Prostate gland (tissue), 2 donors: ENCODE measurements at regions not wholly inside any gene's neighbourhood (a gene's known extent, or its start where the extent isn't known, plus 50 kb on each side); places are given as distances from the start of the nearest gene placed in this dataset.

Experiments used
- DNase-seq: peaks from one replicate; pipeline ENCODE4 v3.0.0-alpha.2; 2019; ENCODE audit warnings: low spot score
- H3K27ac ChIP-seq, 2 donors: fragments of 200-600 bp; sonication (generic); 2 replicates each; pipeline ENCODE4 v1.5.1; 2017 to 2019
- H3K27me3 ChIP-seq: fragments of 200-600 bp; sonication (generic); replicated peaks from 2 replicates; pipeline ENCODE4 v1.5.1; 2019; ENCODE audit not compliant: insufficient read depth
- H3K36me3 ChIP-seq, 2 donors: fragments of 200-600 bp; sonication (generic); 1 replicate in 1 of 2; 2 replicates in 1 of 2; pipeline versions ENCODE4 v1.5.1 to v1.8.1; 2017 to 2019
- H3K4me1 ChIP-seq: fragments of 200-600 bp; sonication (generic); replicated peaks from 2 replicates; pipeline ENCODE4 v1.5.1; 2019
- H3K4me3 ChIP-seq, 2 donors: fragments of 200-600 bp; sonication (generic); 2 replicates each; pipeline ENCODE4 v1.5.1; 2017 to 2019
- H3K9me3 ChIP-seq: fragments of 200-600 bp; sonication (generic); 2 replicates; pipeline ENCODE4 v1.5.1; 2017
- CTCF ChIP-seq, 4 experiments: fragments of 200-600 bp in 2 of 4; fragments of 450-650 bp in 2 of 4; sonication (generic) in 2 of 4; IDR thresholded peaks; 1 replicate in 3 of 4; 2 replicates in 1 of 4; pipeline ENCODE4 v1.5.1; 2016 to 2019; ENCODE audit warnings: antibody characterized with exemption in 4 of 4, mild to moderate bottlenecking in 2 of 4, moderate library complexity in 2 of 4
- POLR2A ChIP-seq: fragments of 450-650 bp; IDR thresholded peaks from one replicate; pipeline ENCODE4 v1.6.1; 2016; ENCODE audit warnings: antibody characterized with exemption, mild to moderate bottlenecking
- POLR2AphosphoS5 ChIP-seq: sonication (generic); formaldehyde crosslinking; IDR thresholded peaks from one replicate; pipeline ENCODE4 v1.6.1; 2017; ENCODE audit warnings: antibody characterized with exemption
- WGBS: methylation state at CpG from one replicate; pipeline ENCODE4 v1.1.5; 2018; 5-methylcytosine and 5-hydroxymethylcytosine counted together
- intact Hi-C: fragments of 100-400 bp; cut with DNase I; formaldehyde crosslinking; loops from one replicate; pipeline ENCODE4 v1.14.2; 2022

GRCh38 chr1:30819244-30819571 is 61.6 kb upstream of the LAPTM5 start:
- Histone ChIP-seq H3K27ac (peak overlapping the region; percentile 20 to 46), H3K9me3 (no peaks in the 10 kb centered on the region), H3K36me3 (no peaks in the 10 kb centered on the region), H3K4me3 (no peak overlapping the region), H3K27me3 (no peaks in the 10 kb centered on the region), H3K4me1 (no peaks in the 10 kb centered on the region)
- DNase-seq: no peak
- 60% methylated on average over 3 of the region's 3 CpGs for WGBS
- TF ChIP-seq POLR2AphosphoS5: no peak
- TF ChIP-seq POLR2A: no peak
- TF ChIP-seq CTCF (IDR thresholded peaks at IDR 0.05): no peak
- intact Hi-C loops: no loop called here

GRCh38 chr1:30818568-30819243 is 61.1 kb upstream of the LAPTM5 start:
- Histone ChIP-seq H3K27me3 (no peaks in the 10 kb centered on the region), H3K4me3 (no peak overlapping the region), H3K9me3 (no peaks in the 10 kb centered on the region), H3K36me3 (no peaks in the 10 kb centered on the region), H3K27ac (peak overlapping the region; percentile 20 to 46), H3K4me1 (no peaks in the 10 kb centered on the region)
- TF ChIP-seq CTCF (IDR thresholded peaks at IDR 0.05) (no peak), POLR2AphosphoS5 (peak; percentile 19)
- intact Hi-C loops: no loop called here
- DNase-seq: no peak
- 56% methylated on average over 10 of the region's 10 CpGs for WGBS

- WGBS: 86% methylated on average over 3 of the region's 3 CpGs
- no peaks in the 10 kb centered on the region for H3K27me3 ChIP-seq
- intact Hi-C loops: no loop called here
- H3K4me1 ChIP-seq: no peaks in the 10 kb centered on the region
- TF ChIP-seq CTCF (IDR thresholded peaks at IDR 0.05) (no peak), POLR2A (no peak), POLR2AphosphoS5 (no peak)
- H3K36me3 ChIP-seq: no peaks in the 10 kb centered on the region
- H3K27ac ChIP-seq: peak overlapping the region; percentile 46 to 61
- no peak for DNase-seq
- no peak overlapping the region for H3K4me3 ChIP-seq
- H3K9me3 ChIP-seq: no peaks in the 10 kb centered on the region
Measured at GRCh38 chr1:30817548-30817947, 60.0 kb upstream of the LAPTM5 start.

GRCh38 chr1:30817077-30817438 is 59.5 kb upstream of the LAPTM5 start:
- Histone ChIP-seq H3K4me3 (no peak overlapping the region), H3K9me3 (no peaks in the 10 kb centered on the region), H3K36me3 (no peaks in the 10 kb centered on the region), H3K4me1 (no peaks in the 10 kb centered on the region), H3K27ac (peak overlapping the region; percentile 46 to 61), H3K27me3 (no peaks in the 10 kb centered on the region)
- TF ChIP-seq POLR2AphosphoS5: no peak
- no peak for TF ChIP-seq CTCF (IDR thresholded peaks at IDR 0.05)
- no peak for TF ChIP-seq POLR2A
- intact Hi-C loops: no loop called here
- DNase-seq: no peak
- WGBS: 42% methylated on average over 5 of the region's 5 CpGs

GRCh38 chr1:30816211-30817076 is 58.9 kb upstream of the LAPTM5 start:
- Histone ChIP-seq H3K36me3 (no peaks in the 10 kb centered on the region), H3K4me3 (no peak overlapping the region), H3K27ac (peak overlapping the region; percentile 46 to 61), H3K27me3 (no peaks in the 10 kb centered on the region), H3K9me3 (no peaks in the 10 kb centered on the region), H3K4me1 (no peaks in the 10 kb centered on the region)
- intact Hi-C loops: no loop called here
- peak; percentile 17 for DNase-seq
- TF ChIP-seq POLR2AphosphoS5 (no peak), POLR2A (no peak), CTCF (IDR thresholded peaks at IDR 0.05) (no peak)
- WGBS: 17% methylated on average over 18 of the region's 18 CpGs
